ENCODE measurements at regions not wholly inside any gene's neighbourhood (a gene's known extent, or its start where the extent isn't known, plus 50 kb on each side); places are given as distances from the start of the nearest gene placed in this dataset.

DNA sequence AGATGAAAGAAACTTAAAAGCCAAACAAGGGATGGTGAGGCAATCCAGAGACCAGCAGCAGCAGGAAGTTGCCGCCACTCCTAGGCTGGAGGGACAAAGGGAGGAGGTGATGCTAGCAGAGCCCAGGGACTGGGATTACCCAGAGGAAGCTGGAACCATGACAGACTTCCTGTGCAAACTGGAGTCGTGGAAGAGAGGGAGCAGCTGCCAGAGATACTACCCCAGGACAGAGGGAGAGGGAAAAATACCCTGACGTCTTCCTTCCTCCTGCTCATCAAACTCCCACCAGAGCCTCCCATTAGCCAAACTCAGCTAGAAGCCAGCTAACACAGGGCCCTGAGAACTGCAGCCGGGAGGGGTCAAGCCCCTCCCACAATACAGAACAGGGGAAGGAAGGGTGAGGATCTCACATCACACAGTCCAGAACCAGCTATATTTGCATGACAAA is 101.2 kb upstream of the KLF3 start:
- no peak for DNase-seq (ENCODE audit: low spot score)

DNA sequence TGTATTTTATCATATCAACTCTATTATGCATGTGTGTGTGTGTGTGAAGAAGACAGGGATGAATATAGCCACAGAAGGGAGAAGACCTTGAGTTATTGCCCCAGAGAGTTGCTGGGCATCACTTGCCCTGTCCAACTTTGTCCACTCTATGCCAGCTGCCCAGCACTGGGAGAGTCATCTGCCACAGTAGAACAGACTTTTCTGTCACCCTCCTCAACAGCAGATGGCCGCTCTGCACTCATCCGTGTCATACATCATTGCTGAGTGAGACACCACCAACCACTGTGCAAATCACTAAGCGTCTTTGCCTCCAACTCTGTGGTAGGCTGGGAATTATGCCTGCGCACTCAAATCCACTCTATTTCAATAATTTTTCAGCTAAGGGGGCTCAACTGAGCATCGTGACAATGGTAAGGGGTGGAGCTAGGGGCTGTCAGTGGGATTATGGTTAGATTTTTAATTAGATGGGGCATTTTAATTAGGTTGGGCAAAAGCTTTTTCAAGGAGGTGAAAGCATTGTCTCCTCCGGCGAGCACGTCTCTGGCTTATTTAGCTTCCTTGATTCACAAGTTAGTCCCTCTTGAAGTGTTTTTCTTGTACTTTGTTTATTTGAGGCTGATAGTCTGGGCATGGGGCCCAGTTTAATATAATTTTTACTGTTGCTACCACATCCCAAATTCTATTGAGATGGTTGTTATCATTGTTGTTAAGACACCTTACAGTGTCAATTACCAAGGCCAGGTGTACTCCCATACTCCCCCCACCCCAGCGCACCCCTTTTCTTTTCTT is 100.1 kb upstream of the KLF3 start:
- DNase-seq (ENCODE audit: low spot score) = peak; percentile 81

DNA sequence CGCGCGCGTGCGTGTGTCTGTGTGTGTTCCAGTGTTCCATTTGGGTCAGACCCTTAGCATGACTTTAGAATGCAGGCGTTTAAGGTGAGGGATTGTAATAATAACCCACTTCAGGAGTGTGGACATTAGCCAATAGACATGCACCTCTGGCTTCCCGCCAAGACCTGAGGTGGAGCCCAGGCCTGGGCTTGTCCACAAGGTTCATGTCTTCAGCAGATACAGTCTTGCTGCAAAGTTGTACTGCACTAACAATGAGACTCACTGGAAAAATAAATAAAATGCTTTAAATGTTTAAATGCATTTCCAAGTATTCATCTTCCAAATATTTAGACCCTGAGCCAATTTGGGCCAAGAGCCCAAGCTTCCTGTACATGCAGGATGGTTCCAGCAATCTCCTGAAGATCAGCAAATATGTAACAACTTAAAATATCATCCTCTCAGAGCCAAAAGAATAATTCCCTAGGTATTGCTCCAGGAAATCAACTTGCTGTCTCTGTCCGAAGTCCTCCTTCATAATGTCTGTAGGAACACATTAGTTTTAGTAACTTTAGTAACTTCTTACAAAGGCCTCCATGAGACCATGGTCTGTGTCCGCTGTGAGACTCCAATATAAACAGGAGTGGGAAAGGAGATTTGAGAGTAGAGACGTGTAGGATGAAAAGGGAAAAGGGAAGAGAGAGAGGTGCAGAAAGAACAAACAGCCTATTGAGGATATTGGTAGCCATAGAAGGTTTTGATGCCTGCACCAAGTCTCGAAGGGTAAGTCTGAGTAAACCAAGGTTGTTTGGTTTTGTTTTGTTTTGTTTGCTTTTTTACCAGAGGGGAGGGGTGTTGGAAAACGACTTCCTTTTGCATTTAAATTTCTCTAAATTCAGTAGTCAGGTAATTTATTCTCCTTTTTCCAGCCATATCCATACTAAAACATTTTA is 98.5 kb upstream of the KLF3 start:
- no peak for DNase-seq (ENCODE audit: low spot score)

- no peak for DNase-seq (ENCODE audit: low spot score)
Measured at GRCh38 chr4:38566806-38567398, 97.1 kb upstream of the KLF3 start.

- no peak for DNase-seq (ENCODE audit: low spot score)
Measured at GRCh38 chr4:38567457-38567856, 96.5 kb upstream of the KLF3 start.

- DNase-seq (ENCODE audit: low spot score) = peak; percentile 72
Measured at GRCh38 chr4:38568768-38569167, 95.2 kb upstream of the KLF3 start.

- no peak for DNase-seq (ENCODE audit: low spot score)
Measured at GRCh38 chr4:38570647-38571276, 93.2 kb upstream of the KLF3 start.

GRCh38 chr4:38572793-38573192 is 91.2 kb upstream of the KLF3 start:
- DNase-seq (ENCODE audit: low spot score) = no peak

DNA sequence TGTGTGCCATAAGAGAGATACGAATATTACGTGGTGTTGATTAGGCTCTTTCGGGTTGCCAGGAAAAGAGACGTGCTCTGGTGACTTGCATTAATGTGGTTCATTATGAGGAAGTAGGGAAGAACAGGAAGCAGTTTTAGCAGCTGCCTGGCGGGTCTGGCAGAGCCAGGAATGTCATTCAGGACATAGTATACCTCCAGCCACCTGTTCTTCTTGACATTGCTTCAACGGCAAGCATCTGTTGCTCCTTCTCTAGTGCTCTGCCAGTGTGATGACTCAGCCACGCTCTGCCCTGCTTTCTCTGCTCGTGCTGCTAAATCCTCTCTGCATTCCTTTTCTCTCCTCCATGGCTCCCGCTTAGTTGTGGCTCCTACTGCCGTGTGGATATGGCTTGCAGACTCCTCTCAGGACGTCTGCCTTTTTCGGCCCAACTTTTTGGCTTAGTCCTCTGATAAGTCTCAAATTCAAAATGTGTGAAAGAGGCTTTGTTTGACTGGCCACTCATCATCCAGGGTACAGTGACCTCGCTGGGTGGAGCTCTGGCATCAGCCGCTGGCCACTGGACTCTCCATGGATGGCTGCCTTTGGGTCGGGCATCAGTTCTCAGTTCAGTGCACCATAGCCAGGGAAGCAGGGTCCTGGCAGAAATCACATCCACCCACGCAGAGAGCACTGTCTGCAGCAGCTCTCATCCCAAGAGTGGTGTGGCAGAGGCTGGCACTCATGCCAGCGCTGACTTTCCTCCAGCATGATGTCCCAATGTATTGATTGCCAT is 89.3 kb upstream of the KLF3 start:
- peak; percentile 76 for DNase-seq (ENCODE audit: low spot score)

DNA sequence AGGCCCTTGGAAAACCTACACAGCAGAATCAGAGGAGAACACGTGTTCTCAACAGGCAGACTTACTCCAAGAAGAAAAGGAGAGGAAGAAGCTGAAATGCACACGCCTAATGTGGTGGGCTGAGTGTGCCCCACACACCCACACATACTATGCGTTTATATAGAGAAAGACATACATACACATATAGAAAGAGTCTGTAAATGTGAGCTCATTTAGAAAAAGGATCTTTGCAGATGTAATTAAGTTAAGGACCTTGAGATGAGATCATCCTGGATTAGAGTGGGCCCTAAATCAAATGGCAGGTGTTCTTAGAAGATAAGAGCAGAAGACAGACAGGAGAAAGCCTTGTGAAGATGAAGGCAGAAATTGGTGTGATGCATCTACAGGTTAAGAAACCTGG is 87.2 kb upstream of the KLF3 start:
- no peak for DNase-seq (ENCODE audit: low spot score)

DNA sequence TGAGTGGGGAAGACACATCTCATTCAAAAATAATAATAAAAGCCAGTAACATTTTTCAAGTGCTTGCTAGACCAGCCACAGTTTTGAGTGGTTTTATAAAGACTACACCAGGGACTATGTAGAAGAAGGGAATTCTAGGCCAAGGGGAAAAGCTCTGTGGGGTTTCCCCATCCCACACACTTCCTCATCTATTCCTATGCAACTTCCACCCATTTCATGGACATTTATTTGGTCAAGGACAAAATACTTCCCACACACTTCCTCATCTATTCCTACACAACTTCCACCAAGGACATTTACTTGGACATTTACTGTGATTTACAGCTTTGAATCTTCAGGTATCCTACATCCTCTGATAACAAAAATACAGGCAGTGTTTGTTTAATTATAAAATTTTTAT is 86.5 kb upstream of the KLF3 start:
- DNase-seq (ENCODE audit: low spot score) = no peak

DNA sequence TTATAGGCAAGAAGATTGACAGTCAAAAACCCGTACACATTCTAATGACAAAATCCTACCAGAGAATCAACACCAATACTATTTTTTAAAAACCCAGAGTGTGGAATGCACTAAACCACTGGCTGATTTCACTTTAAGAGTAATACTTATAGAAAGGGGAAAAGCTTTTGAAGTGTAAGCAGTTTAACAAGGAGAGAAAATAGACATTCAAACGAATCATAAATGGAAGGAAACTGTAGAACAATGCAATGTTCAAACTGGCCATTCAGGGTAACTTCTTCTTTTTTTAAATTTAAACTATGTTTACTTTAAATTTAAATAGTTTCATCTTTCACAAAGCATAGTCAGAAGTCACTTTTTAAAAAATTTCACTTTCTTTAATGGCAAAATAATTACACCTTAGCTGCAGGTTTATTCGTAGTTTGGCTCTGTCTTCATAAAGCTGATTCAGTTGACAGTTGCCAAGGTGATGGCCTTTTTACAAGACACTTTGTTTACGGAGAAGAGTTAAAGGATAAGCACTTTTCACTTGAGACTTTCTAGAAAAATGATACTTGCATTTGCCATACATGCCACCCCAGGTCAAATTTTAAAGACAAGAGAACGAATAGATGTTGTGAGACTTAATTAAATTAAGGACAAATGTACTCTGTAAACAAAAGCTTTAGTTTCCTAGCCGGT is 82.4 kb upstream of the KLF3 start:
- DNase-seq (ENCODE audit: low spot score) = no peak

DNA sequence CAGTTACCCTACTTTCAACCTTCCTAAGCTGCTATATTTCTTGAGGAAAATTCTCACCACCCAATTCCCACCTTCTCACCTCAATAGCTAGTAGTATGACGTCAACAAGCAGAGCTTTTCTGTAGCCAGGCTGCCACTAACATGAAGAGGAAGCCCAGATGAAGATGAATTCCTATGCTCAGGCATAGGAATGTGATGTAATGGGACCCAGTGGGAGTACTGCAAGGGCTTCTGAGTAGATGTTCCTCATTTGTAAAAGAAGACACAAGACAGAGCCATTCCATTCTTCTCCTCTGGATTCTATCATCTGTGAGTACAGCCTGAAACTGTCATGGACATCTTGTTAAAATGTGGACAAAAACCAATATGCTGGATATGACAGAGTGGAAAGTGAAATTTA is 81.6 kb upstream of the KLF3 start:
- no peak for DNase-seq (ENCODE audit: low spot score)

GRCh38 chr4:38582889-38583470 is 81.0 kb upstream of the KLF3 start:
- DNase-seq (ENCODE audit: low spot score) = no peak

DNA sequence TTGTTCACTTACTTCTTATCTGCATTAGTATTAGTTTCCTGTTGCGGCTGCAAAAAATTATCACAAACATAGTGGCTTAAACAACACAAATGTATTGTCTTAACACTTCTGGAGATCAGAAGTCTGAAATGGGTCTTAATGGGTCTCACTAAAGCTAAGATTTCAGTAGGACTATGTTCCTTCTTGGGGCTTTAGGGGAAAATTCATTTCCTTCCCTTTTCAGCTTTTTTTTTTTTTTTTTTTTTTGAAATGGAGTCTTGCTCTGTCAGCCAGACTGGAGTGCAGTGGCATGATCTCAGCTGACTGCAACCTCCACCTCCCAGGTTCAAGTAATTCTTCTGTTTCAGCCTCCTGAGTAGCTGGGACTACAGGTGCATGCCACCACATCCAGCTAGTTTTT is 78.1 kb upstream of the KLF3 start:
- no peak for DNase-seq (ENCODE audit: low spot score)

DNA sequence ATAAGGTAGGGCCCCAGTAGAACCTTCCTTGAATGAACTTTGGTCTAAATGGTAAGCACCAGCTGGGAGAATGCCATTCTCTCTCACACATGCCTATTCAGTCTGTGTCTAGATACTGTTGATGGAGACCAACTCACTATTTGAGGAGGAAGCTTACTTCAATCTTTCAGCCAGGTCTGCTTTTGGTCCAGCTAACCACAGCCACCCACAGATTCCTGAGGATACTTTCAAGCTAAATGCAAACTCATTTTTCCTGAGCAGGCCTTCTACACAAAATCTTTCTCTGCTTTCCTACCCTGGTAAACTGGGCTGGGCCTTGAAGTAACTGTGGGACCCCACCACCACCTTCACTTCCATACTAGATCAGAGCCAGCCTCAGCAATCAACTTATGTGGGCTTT is 76.9 kb upstream of the KLF3 start:
- no peak for DNase-seq (ENCODE audit: low spot score)

DNA sequence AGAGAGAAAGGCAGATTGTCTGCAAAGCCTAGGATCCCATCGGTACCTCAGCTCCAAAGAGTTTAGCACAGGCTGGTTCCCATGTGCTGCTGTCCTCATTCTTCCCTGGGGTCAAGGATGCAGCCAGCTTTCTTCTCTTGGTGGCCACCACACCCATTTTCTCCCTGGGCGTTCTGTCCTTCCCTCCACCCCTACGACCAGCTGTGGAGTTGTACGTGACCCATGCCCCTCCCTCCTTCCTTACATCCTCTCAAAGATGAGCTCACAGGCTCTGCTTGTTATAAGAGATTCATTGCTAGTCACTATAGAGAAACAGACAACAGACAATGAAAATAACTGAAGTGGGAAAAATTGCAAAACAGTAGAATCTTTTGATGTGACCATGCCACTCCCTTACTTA is 74.0 kb upstream of the KLF3 start:
- no peak for DNase-seq (ENCODE audit: low spot score)

GRCh38 chr4:38591617-38592337 is 72.2 kb upstream of the KLF3 start:
- no peak for DNase-seq (ENCODE audit: low spot score)

DNA sequence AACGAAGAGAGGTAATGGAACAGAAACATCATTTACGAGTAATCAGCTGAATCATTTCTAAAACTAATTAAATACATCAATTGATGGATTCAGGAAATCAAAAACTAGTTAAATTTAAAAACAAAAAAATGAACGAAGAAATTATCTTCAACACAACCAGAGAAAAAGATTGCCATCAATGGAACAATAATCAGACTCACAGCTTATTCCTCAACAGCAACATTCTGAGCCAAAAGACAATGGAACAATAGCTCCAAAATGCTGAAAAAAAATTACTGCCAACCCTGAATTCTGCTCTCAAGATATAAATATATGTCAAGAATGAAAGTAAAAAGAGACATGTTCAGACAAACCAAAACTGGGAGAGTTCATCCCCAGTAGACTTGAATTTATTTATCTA is 65.5 kb upstream of the KLF3 start:
- DNase-seq (ENCODE audit: low spot score) = no peak

DNA sequence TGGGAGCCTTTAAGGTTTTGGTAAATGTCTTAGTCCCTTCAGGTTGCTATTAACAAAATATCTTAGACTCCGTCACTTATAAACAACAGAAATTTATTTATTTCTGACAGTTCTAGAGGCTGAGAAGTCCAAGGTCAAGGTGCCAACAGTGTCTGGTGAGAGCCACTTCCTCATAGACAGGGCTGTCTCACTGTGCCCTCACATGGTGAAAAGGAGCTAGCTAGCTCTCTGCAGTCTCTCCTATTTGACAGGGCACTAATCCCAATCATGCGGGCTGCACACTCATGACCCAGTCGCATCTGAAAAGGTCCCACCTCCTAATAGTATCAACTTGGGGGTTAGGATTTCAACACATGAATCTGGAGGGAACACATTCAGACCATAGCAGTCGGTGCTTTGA is 63.4 kb upstream of the KLF3 start:
- DNase-seq (ENCODE audit: low spot score) = no peak

Measured in globus pallidus (tissue), 1 donor.